ENCODE measurements at regions not wholly inside any gene's neighbourhood (a gene's known extent, or its start where the extent isn't known, plus 50 kb on each side); places are given as distances from the start of the nearest gene placed in this dataset.

DNA sequence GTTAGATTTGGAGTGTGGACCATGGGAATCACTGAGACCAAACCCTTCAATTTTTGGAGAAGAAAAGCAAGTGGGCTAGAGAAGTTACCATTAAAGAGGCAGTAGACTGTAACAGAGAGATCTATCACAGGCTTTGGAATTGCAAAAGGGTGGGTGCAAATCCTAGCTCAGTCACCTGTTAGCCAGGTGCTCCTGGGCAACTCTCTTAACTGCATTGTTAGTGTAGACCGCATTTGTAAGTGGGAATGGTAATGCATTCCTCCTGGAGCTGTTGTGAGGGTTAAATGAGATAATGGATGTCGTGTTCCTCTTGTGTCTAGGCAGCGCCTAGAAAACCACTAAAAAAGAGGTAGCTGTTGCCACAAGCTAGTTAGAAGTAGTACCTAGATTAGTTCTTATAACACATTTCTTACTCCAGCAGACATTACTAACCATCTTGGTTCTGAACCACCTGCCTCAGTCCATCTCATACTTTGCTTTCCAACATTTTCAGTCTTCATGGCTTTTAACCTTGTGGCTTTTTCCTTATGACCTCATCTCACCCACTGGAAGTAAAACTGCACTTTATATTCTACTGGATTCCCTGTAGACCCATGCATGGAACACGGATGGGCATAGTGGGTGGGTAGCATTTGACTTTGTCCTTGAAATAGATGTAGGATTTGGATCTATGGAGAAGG lies 153.0 kb downstream of the HIPK3 start:
- DNase-seq (ENCODE audit: low spot score), result no peak
